NB4 (cell line): ENCODE measurements at regions not wholly inside any gene's neighbourhood (a gene's known extent, or its start where the extent isn't known, plus 50 kb on each side); places are given as distances from the start of the nearest gene placed in this dataset.

Experiments used
- POLR2A ChIP-seq: IDR thresholded peaks from 2 replicates; pipeline ENCODE4 v1.6.1; 2011; ENCODE audit warnings: mild to moderate bottlenecking; ENCODE audit not compliant: insufficient read length; ENCODE audit errors: extremely low read depth
- TF ChIP-seq, protein P1 (sequence below): IDR thresholded peaks from one replicate; pipeline ENCODE4 v1.5.1; 2012; ENCODE audit warnings: low read depth, low read length
- TF ChIP-seq, protein P2 (sequence below): IDR thresholded peaks from 2 replicates; pipeline ENCODE4 v1.6.1; 2011; ENCODE audit warnings: low read depth, low read length

DNA sequence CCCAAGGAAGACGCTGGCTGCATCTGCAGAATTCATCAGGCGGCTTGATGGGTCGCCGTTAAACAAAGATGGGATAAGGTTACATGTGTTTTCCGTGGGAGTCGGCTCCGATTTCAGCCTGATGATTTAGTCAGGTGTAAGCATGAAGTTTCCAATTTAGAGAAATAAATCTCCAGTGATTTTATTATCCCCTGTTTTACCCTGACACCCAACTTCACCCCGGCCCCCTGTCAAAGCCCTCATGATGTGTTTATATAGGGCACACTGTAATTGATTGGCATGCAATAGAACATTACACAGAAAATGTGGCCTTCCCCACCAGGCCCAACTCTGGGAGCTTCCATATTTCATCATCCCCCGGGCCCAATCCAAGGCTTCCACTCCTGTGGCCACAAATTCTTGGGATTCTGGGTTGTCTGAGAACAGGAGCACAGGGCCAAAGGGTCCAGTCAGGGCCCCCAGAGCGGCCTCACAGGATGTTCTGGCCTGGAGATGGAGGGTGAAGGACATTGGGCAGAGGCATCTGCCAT lies 72.5 kb downstream of the FOXD2 start:
- TF ChIP-seq POLR2A = no peak
- TF ChIP-seq, protein P1, sequence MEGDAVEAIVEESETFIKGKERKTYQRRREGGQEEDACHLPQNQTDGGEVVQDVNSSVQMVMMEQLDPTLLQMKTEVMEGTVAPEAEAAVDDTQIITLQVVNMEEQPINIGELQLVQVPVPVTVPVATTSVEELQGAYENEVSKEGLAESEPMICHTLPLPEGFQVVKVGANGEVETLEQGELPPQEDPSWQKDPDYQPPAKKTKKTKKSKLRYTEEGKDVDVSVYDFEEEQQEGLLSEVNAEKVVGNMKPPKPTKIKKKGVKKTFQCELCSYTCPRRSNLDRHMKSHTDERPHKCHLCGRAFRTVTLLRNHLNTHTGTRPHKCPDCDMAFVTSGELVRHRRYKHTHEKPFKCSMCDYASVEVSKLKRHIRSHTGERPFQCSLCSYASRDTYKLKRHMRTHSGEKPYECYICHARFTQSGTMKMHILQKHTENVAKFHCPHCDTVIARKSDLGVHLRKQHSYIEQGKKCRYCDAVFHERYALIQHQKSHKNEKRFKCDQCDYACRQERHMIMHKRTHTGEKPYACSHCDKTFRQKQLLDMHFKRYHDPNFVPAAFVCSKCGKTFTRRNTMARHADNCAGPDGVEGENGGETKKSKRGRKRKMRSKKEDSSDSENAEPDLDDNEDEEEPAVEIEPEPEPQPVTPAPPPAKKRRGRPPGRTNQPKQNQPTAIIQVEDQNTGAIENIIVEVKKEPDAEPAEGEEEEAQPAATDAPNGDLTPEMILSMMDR = no peak
- TF ChIP-seq, protein P2, sequence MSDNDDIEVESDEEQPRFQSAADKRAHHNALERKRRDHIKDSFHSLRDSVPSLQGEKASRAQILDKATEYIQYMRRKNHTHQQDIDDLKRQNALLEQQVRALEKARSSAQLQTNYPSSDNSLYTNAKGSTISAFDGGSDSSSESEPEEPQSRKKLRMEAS = no peak
